ENCODE measurements at regions not wholly inside any gene's neighbourhood (a gene's known extent, or its start where the extent isn't known, plus 50 kb on each side); places are given as distances from the start of the nearest gene placed in this dataset.

GRCh38 chr3:106227068-106227467 lies 358.3 kb upstream of the CBLB start:
- H3K27ac ChIP-seq (ENCODE audit: low read length) = no peak overlapping the region
- H3K9me3 ChIP-seq (ENCODE audit: control insufficient read depth in 1 of 2, low read length in 2 of 2) = peaks cover 0 to under 1% of the 10 kb centered on the region in 2 donors
- no peaks in the 10 kb centered on the region for H3K27me3 ChIP-seq (ENCODE audit: low read depth, low read length)
- H3K36me3 ChIP-seq (ENCODE audit: control insufficient read depth in 1 of 2, insufficient read depth in 2 of 2, low read length in 2 of 2) = no peaks in the 10 kb centered on the region
- H3K4me3 ChIP-seq (ENCODE audit: low read depth in 1 of 2, low read length in 2 of 2) = no peak overlapping the region
- no peaks in the 10 kb centered on the region for H3K4me1 ChIP-seq (ENCODE audit: control insufficient read depth in 1 of 2, insufficient read depth in 2 of 2, low read length in 2 of 2)

- Histone ChIP-seq H3K4me3 (ENCODE audit: low read depth in 1 of 2, low read length in 2 of 2) (no peak overlapping the region), H3K27ac (ENCODE audit: low read length) (no peak overlapping the region), H3K36me3 (ENCODE audit: control insufficient read depth in 1 of 2, insufficient read depth in 2 of 2, low read length in 2 of 2) (no peaks in the 10 kb centered on the region), H3K4me1 (ENCODE audit: control insufficient read depth in 1 of 2, insufficient read depth in 2 of 2, low read length in 2 of 2) (no peaks in the 10 kb centered on the region), H3K9me3 (ENCODE audit: control insufficient read depth in 1 of 2, low read length in 2 of 2) (no peaks in the 10 kb centered on the region), H3K27me3 (ENCODE audit: low read depth, low read length) (no peaks in the 10 kb centered on the region)
Observed at GRCh38 chr3:106228271-106228670, 359.5 kb upstream of the CBLB start.

GRCh38 chr3:106229495-106230278 lies 360.9 kb upstream of the CBLB start:
- Histone ChIP-seq H3K27ac (ENCODE audit: low read length) (no peak overlapping the region), H3K36me3 (ENCODE audit: control insufficient read depth in 1 of 2, insufficient read depth in 2 of 2, low read length in 2 of 2) (no peaks in the 10 kb centered on the region), H3K4me3 (ENCODE audit: low read depth in 1 of 2, low read length in 2 of 2) (no peak overlapping the region), H3K4me1 (ENCODE audit: control insufficient read depth in 1 of 2, insufficient read depth in 2 of 2, low read length in 2 of 2) (no peaks in the 10 kb centered on the region), H3K27me3 (ENCODE audit: low read depth, low read length) (no peaks in the 10 kb centered on the region), H3K9me3 (ENCODE audit: control insufficient read depth in 1 of 2, low read length in 2 of 2) (no peaks in the 10 kb centered on the region)

GRCh38 chr3:106231086-106231485 lies 362.3 kb upstream of the CBLB start:
- H3K36me3 ChIP-seq (ENCODE audit: control insufficient read depth in 1 of 2, insufficient read depth in 2 of 2, low read length in 2 of 2) = no peaks in the 10 kb centered on the region
- no peaks in the 10 kb centered on the region for H3K9me3 ChIP-seq (ENCODE audit: control insufficient read depth in 1 of 2, low read length in 2 of 2)
- no peaks in the 10 kb centered on the region for H3K27me3 ChIP-seq (ENCODE audit: low read depth, low read length)
- H3K4me3 ChIP-seq (ENCODE audit: low read depth in 1 of 2, low read length in 2 of 2) = no peak overlapping the region
- no peaks in the 10 kb centered on the region for H3K4me1 ChIP-seq (ENCODE audit: control insufficient read depth in 1 of 2, insufficient read depth in 2 of 2, low read length in 2 of 2)
- H3K27ac ChIP-seq (ENCODE audit: low read length) = no peak overlapping the region

GRCh38 chr3:106232956-106233355 lies 364.1 kb upstream of the CBLB start:
- no peaks in the 10 kb centered on the region for H3K36me3 ChIP-seq (ENCODE audit: control insufficient read depth in 1 of 2, insufficient read depth in 2 of 2, low read length in 2 of 2)
- H3K27ac ChIP-seq (ENCODE audit: low read length) = no peak overlapping the region
- no peaks in the 10 kb centered on the region for H3K4me1 ChIP-seq (ENCODE audit: control insufficient read depth in 1 of 2, insufficient read depth in 2 of 2, low read length in 2 of 2)
- H3K9me3 ChIP-seq (ENCODE audit: control insufficient read depth in 1 of 2, low read length in 2 of 2) = no peaks in the 10 kb centered on the region
- no peak overlapping the region for H3K4me3 ChIP-seq (ENCODE audit: low read depth in 1 of 2, low read length in 2 of 2)
- H3K27me3 ChIP-seq (ENCODE audit: low read depth, low read length) = no peaks in the 10 kb centered on the region

- Histone ChIP-seq H3K36me3 (ENCODE audit: control insufficient read depth in 1 of 2, insufficient read depth in 2 of 2, low read length in 2 of 2) (no peaks in the 10 kb centered on the region), H3K4me1 (ENCODE audit: control insufficient read depth in 1 of 2, insufficient read depth in 2 of 2, low read length in 2 of 2) (no peaks in the 10 kb centered on the region), H3K4me3 (ENCODE audit: low read depth in 1 of 2, low read length in 2 of 2) (no peak overlapping the region), H3K9me3 (ENCODE audit: control insufficient read depth in 1 of 2, low read length in 2 of 2) (no peaks in the 10 kb centered on the region), H3K27me3 (ENCODE audit: low read depth, low read length) (no peaks in the 10 kb centered on the region), H3K27ac (ENCODE audit: low read length) (no peak overlapping the region)
Observed at GRCh38 chr3:106239195-106239697, 370.4 kb upstream of the CBLB start.

- Histone ChIP-seq H3K27ac (ENCODE audit: low read length) (no peak overlapping the region), H3K4me3 (ENCODE audit: low read depth in 1 of 2, low read length in 2 of 2) (no peak overlapping the region), H3K36me3 (ENCODE audit: control insufficient read depth in 1 of 2, insufficient read depth in 2 of 2, low read length in 2 of 2) (no peaks in the 10 kb centered on the region), H3K27me3 (ENCODE audit: low read depth, low read length) (no peaks in the 10 kb centered on the region), H3K9me3 (ENCODE audit: control insufficient read depth in 1 of 2, low read length in 2 of 2) (no peaks in the 10 kb centered on the region), H3K4me1 (ENCODE audit: control insufficient read depth in 1 of 2, insufficient read depth in 2 of 2, low read length in 2 of 2) (no peaks in the 10 kb centered on the region)
Observed at GRCh38 chr3:106241593-106241992, 372.8 kb upstream of the CBLB start.

GRCh38 chr3:106242781-106243180 lies 374.0 kb upstream of the CBLB start:
- Histone ChIP-seq H3K9me3 (ENCODE audit: control insufficient read depth in 1 of 2, low read length in 2 of 2) (no peaks in the 10 kb centered on the region), H3K27ac (ENCODE audit: low read length) (no peak overlapping the region), H3K4me3 (ENCODE audit: low read depth in 1 of 2, low read length in 2 of 2) (no peak overlapping the region), H3K4me1 (ENCODE audit: control insufficient read depth in 1 of 2, insufficient read depth in 2 of 2, low read length in 2 of 2) (no peaks in the 10 kb centered on the region), H3K27me3 (ENCODE audit: low read depth, low read length) (no peaks in the 10 kb centered on the region), H3K36me3 (ENCODE audit: control insufficient read depth in 1 of 2, insufficient read depth in 2 of 2, low read length in 2 of 2) (no peaks in the 10 kb centered on the region)

- Histone ChIP-seq H3K36me3 (ENCODE audit: control insufficient read depth in 1 of 2, insufficient read depth in 2 of 2, low read length in 2 of 2) (no peaks in the 10 kb centered on the region), H3K27me3 (ENCODE audit: low read depth, low read length) (no peaks in the 10 kb centered on the region), H3K27ac (ENCODE audit: low read length) (no peak overlapping the region), H3K9me3 (ENCODE audit: control insufficient read depth in 1 of 2, low read length in 2 of 2) (no peaks in the 10 kb centered on the region), H3K4me3 (ENCODE audit: low read depth in 1 of 2, low read length in 2 of 2) (no peak overlapping the region), H3K4me1 (ENCODE audit: control insufficient read depth in 1 of 2, insufficient read depth in 2 of 2, low read length in 2 of 2) (no peaks in the 10 kb centered on the region)
Observed at GRCh38 chr3:106245400-106245799, 376.6 kb upstream of the CBLB start.

- Histone ChIP-seq H3K4me3 (ENCODE audit: low read depth in 1 of 2, low read length in 2 of 2) (no peak overlapping the region), H3K36me3 (ENCODE audit: control insufficient read depth in 1 of 2, insufficient read depth in 2 of 2, low read length in 2 of 2) (no peaks in the 10 kb centered on the region), H3K9me3 (ENCODE audit: control insufficient read depth in 1 of 2, low read length in 2 of 2) (peaks cover 7 to 8% of the 10 kb centered on the region in 2 donors), H3K27ac (ENCODE audit: low read length) (no peak overlapping the region), H3K27me3 (ENCODE audit: low read depth, low read length) (no peaks in the 10 kb centered on the region), H3K4me1 (ENCODE audit: control insufficient read depth in 1 of 2, insufficient read depth in 2 of 2, low read length in 2 of 2) (no peaks in the 10 kb centered on the region)
Observed at GRCh38 chr3:106247902-106248684, 379.3 kb upstream of the CBLB start.

GRCh38 chr3:106249159-106249558 lies 380.3 kb upstream of the CBLB start:
- Histone ChIP-seq H3K27me3 (ENCODE audit: low read depth, low read length) (no peaks in the 10 kb centered on the region), H3K4me1 (ENCODE audit: control insufficient read depth in 1 of 2, insufficient read depth in 2 of 2, low read length in 2 of 2) (no peaks in the 10 kb centered on the region), H3K4me3 (ENCODE audit: low read depth in 1 of 2, low read length in 2 of 2) (no peak overlapping the region), H3K9me3 (ENCODE audit: control insufficient read depth in 1 of 2, low read length in 2 of 2) (peaks cover 7 to 8% of the 10 kb centered on the region in 2 donors), H3K36me3 (ENCODE audit: control insufficient read depth in 1 of 2, insufficient read depth in 2 of 2, low read length in 2 of 2) (no peaks in the 10 kb centered on the region), H3K27ac (ENCODE audit: low read length) (no peak overlapping the region)
